Mammary epithelial cell (primary cell): ENCODE measurements at regions not wholly inside any gene's neighbourhood (a gene's known extent, or its start where the extent isn't known, plus 50 kb on each side); places are given as distances from the start of the nearest gene placed in this dataset.

ENCODE experiments used
- EZH2 ChIP-seq: IDR thresholded peaks from 2 replicates; pipeline ENCODE4 v1.6.1; 2012; ENCODE audit warnings: low read length, inconsistent platforms, borderline replicate concordance
- TF ChIP-seq, protein P1 (sequence below), 2 donors: IDR thresholded peaks in 1 of 2; conservative IDR thresholded peaks in 1 of 2; 2 replicates each; pipeline ENCODE4 v1.5.1; 2011 to 2012; ENCODE audit warnings: inconsistent platforms in 2 of 2, low read length in 2 of 2, mild to moderate bottlenecking in 2 of 2, control low read depth in 1 of 2, low read depth in 1 of 2; ENCODE audit not compliant: insufficient read depth in 1 of 2; ENCODE audit errors: extremely low read depth in 1 of 2

DNA sequence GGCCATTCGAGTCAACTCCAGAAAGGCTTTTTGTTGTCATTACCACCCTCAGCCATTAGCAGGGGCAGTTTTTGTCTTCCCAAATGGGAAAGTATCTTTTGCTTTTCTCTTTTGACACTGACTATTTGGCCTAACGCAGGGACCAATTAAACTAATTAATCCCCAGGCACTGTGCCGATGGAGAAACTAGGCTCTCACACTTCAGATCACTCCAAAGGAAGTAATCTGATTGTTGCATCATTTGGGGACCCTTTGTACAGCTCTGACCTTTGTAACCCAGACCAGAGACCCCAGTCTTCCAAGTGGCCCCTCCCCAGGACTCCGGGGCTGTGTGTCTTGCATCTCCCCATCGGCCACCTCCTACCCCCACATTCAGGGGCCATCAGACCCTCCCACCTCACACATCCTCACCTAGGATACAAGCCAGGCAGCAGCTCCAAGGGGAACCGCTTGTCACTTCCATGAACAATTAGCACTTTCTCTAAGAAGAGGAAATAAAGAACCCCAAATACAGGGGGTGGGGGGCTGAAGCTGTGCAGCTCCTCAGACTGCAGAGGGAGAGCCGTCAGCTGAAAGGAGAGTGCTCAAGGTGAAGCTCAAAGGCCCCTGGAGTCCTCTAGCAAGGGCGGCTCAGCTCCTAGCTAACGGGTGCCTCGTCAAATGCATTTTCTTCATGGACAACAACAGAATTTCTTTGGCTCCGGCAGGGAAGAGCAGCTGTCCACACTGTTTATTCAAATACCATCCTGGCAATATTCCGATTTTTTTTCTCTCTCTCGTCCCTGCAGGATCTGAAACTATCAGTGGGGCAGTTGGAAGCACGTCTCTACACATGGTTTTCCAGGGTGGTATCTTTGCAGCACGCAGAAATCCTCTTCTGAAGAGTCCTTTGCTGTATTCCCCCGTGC lies 64.3 kb upstream of the DIO3 start:
- TF ChIP-seq, protein P1, sequence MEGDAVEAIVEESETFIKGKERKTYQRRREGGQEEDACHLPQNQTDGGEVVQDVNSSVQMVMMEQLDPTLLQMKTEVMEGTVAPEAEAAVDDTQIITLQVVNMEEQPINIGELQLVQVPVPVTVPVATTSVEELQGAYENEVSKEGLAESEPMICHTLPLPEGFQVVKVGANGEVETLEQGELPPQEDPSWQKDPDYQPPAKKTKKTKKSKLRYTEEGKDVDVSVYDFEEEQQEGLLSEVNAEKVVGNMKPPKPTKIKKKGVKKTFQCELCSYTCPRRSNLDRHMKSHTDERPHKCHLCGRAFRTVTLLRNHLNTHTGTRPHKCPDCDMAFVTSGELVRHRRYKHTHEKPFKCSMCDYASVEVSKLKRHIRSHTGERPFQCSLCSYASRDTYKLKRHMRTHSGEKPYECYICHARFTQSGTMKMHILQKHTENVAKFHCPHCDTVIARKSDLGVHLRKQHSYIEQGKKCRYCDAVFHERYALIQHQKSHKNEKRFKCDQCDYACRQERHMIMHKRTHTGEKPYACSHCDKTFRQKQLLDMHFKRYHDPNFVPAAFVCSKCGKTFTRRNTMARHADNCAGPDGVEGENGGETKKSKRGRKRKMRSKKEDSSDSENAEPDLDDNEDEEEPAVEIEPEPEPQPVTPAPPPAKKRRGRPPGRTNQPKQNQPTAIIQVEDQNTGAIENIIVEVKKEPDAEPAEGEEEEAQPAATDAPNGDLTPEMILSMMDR (conservative IDR thresholded peaks at IDR 0.05 in 1 of 2, IDR thresholded peaks at IDR 0.05 in 1 of 2; ENCODE audit: extremely low read depth in 1 of 2, insufficient read depth in 1 of 2, low read depth in 1 of 2, low read length in 2 of 2), result no peak
- TF ChIP-seq EZH2, result no peak
